AG04450 (cell line): ENCODE measurements at regions not wholly inside any gene's neighbourhood (a gene's known extent, or its start where the extent isn't known, plus 50 kb on each side); places are given as distances from the start of the nearest gene placed in this dataset.
"Not testable (repeated sequence)": the region's sequence is repeated elsewhere in the genome, so short reads cannot be mapped to it uniquely, and the experiment has no call there.

Source experiments
- CTCF ChIA-PET: fragments of 300-600, 350-600 bp; formaldehyde crosslinking; extraction: SDS; loops from one replicate; lab custom pipeline; 2022; ENCODE audit warnings: antibody characterized with exemption, inconsistent platforms; lab: Charles Lee
- POLR2A ChIA-PET: fragments of 350-600 bp; formaldehyde crosslinking; extraction: SDS; loops from one replicate; lab custom pipeline; 2021; ENCODE audit warnings: antibody characterized with exemption, inconsistent platforms; lab: Yijun Ruan, JAX
- DNase-seq: peaks from one replicate; pipeline ENCODE4 v3.0.0-alpha.2; 2011; ENCODE audit warnings: low read depth, low spot score
- H3K27ac ChIP-seq: one replicate; pipeline ENCODE4 v1.5.1; 2012; ENCODE audit warnings: low read depth, low read length, control low read depth
- H3K27me3 ChIP-seq: one replicate; pipeline ENCODE4 v1.6.0; 2012; ENCODE audit warnings: low read length; ENCODE audit not compliant: control insufficient read depth, insufficient read depth
- H3K4me3 ChIP-seq: 2 replicates; pipeline ENCODE4 v1.5.1; 2011; ENCODE audit warnings: mild to moderate bottlenecking, low read depth, low read length, control low read depth
- H3K9me3 ChIP-seq: 2 replicates; pipeline ENCODE4 v1.5.1; 2012; ENCODE audit warnings: low read length; ENCODE audit not compliant: control insufficient read depth, insufficient read depth
- CTCF ChIP-seq: IDR thresholded peaks from 2 replicates; pipeline ENCODE4 v1.5.1; 2011; ENCODE audit warnings: low read depth, low read length, control low read depth, inconsistent platforms

GRCh38 chr10:64873088-64873487 lies 1351.9 kb downstream of the REEP3 start:
- H3K27me3 ChIP-seq: no peaks in the 10 kb centered on the region
- no peak for TF ChIP-seq CTCF
- H3K27ac ChIP-seq: no peak overlapping the region
- no peak for DNase-seq
- no peaks in the 10 kb centered on the region for H3K9me3 ChIP-seq
- POLR2A ChIA-PET: no interaction called here
- H3K4me3 ChIP-seq: no peak overlapping the region
- CTCF ChIA-PET: no interaction called here

- CTCF ChIA-PET: no interaction called here
- Histone ChIP-seq H3K4me3 (no peak overlapping the region), H3K27me3 (no peaks in the 10 kb centered on the region), H3K27ac (no peak overlapping the region), H3K9me3 (no peaks in the 10 kb centered on the region)
- POLR2A ChIA-PET: no interaction called here
- DNase-seq: no peak
- no peak for TF ChIP-seq CTCF
Observed at GRCh38 chr10:64873959-64874358, 1352.8 kb downstream of the REEP3 start.

- no peak overlapping the region for H3K4me3 ChIP-seq
- POLR2A ChIA-PET: no interaction called here
- DNase-seq: no peak
- no peaks in the 10 kb centered on the region; the same call in 1 of the 2 replicates for H3K9me3 ChIP-seq
- H3K27ac ChIP-seq: no peak overlapping the region
- CTCF ChIA-PET: no interaction called here
- no peak for TF ChIP-seq CTCF
- H3K27me3 ChIP-seq: no peaks in the 10 kb centered on the region
Observed at GRCh38 chr10:64880546-64880945, 1359.3 kb downstream of the REEP3 start.

- H3K27me3 ChIP-seq: no peaks in the 10 kb centered on the region
- H3K27ac ChIP-seq: no peak overlapping the region
- no peak overlapping the region for H3K4me3 ChIP-seq
- ChIA-PET CTCF (no interaction called here), POLR2A (no interaction called here)
- no peak for DNase-seq
- no peak for TF ChIP-seq CTCF
- H3K9me3 ChIP-seq: no peaks in the 10 kb centered on the region; the same call in 1 of the 2 replicates
Observed at GRCh38 chr10:64881257-64881656, 1360.1 kb downstream of the REEP3 start.

- no peaks in the 10 kb centered on the region for H3K27me3 ChIP-seq
- ChIA-PET POLR2A (no interaction called here), CTCF (no interaction called here)
- no peak overlapping the region for H3K4me3 ChIP-seq
- H3K27ac ChIP-seq: no peak overlapping the region
- no peak for DNase-seq
- no peak for TF ChIP-seq CTCF
- H3K9me3 ChIP-seq: peaks cover 7% of the 10 kb centered on the region; the same call in 1 of the 2 replicates
Observed at GRCh38 chr10:64896582-64896981, 1375.4 kb downstream of the REEP3 start.

- H3K9me3 ChIP-seq, POLR2A ChIA-PET, DNase-seq, H3K4me3 ChIP-seq, H3K27me3 ChIP-seq, CTCF ChIA-PET, H3K27ac ChIP-seq: not testable (repeated sequence)
Observed at GRCh38 chr10:64906311-64906710, 1385.1 kb downstream of the REEP3 start.

GRCh38 chr10:64924306-64924705 lies 1403.1 kb downstream of the REEP3 start:
- not testable (repeated sequence) for H3K27ac ChIP-seq, DNase-seq

More at GRCh38 chr10:64924306-64924705, 1403.1 kb downstream of the REEP3 start:
- H3K9me3 ChIP-seq, POLR2A ChIA-PET, H3K4me3 ChIP-seq, CTCF ChIA-PET, H3K27me3 ChIP-seq: not testable (repeated sequence)
